Nephron progenitor cell (in vitro differentiated cells): ENCODE measurements at regions not wholly inside any gene's neighbourhood (a gene's known extent, or its start where the extent isn't known, plus 50 kb on each side); places are given as distances from the start of the nearest gene placed in this dataset.

ENCODE experiments used
- DNase-seq: peaks from one replicate; pipeline ENCODE4 v3.0.0; 2021
- H3K27ac Mint-ChIP-seq: 2 replicates; pipeline ENCODE4 v1.8.0; 2021; ENCODE audit warnings: mild to moderate bottlenecking, moderate library complexity, mixed read lengths
- H3K27me3 Mint-ChIP-seq: 2 replicates; pipeline ENCODE4 v1.8.0; 2021; ENCODE audit warnings: mild to moderate bottlenecking, low read depth, mixed read lengths; ENCODE audit not compliant: poor library complexity
- H3K36me3 Mint-ChIP-seq: 2 replicates; pipeline ENCODE4 v1.8.0; 2021; ENCODE audit warnings: low read depth, mixed read lengths
- H3K4me1 Mint-ChIP-seq: 2 replicates; pipeline ENCODE4 v1.8.0; 2021; ENCODE audit warnings: mixed read lengths
- H3K4me3 Mint-ChIP-seq: 2 replicates; pipeline ENCODE4 v1.8.0; 2021; ENCODE audit warnings: mild to moderate bottlenecking, moderate library complexity, mixed read lengths
- H3K9me3 Mint-ChIP-seq: 2 replicates; pipeline ENCODE4 v1.8.0; 2021; ENCODE audit warnings: mild to moderate bottlenecking, moderate library complexity, mixed read lengths
- CTCF ChIP-seq: fragments of 200-600 bp; sonication (generic); IDR thresholded peaks from 2 replicates; pipeline ENCODE4 v1.5.0; 2021; ENCODE audit warnings: antibody characterized with exemption

GRCh38 chr9:129500863-129501770, 119.8 kb downstream of the C9orf50 start:
- H3K27me3 Mint-ChIP-seq = no peaks in the 10 kb centered on the region
- peaks cover 84% of the 10 kb centered on the region for H3K4me1 Mint-ChIP-seq
- no peak overlapping the region for H3K4me3 Mint-ChIP-seq
- peak overlapping the region; percentile 62 for H3K27ac Mint-ChIP-seq
- DNase-seq = no peak
- TF ChIP-seq CTCF = no peak
- H3K9me3 Mint-ChIP-seq = no peaks in the 10 kb centered on the region
- H3K36me3 Mint-ChIP-seq = no peaks in the 10 kb centered on the region

GRCh38 chr9:129500161-129500862, 120.6 kb downstream of the C9orf50 start:
- Mint-ChIP-seq H3K4me3 (peak overlapping the region; percentile 28), H3K4me1 (peaks cover 81% of the 10 kb centered on the region), H3K27ac (peak overlapping the region; percentile 62), H3K9me3 (no peaks in the 10 kb centered on the region), H3K27me3 (no peaks in the 10 kb centered on the region), H3K36me3 (no peaks in the 10 kb centered on the region)
- peak; percentile 35 for DNase-seq
- TF ChIP-seq CTCF = no peak

GRCh38 chr9:129498451-129499384, 122.2 kb downstream of the C9orf50 start:
- H3K9me3 Mint-ChIP-seq = no peaks in the 10 kb centered on the region
- TF ChIP-seq CTCF = no peak
- peaks cover 1% of the 10 kb centered on the region for H3K27me3 Mint-ChIP-seq
- peak overlapping the region; percentile 30 for H3K4me3 Mint-ChIP-seq
- peaks cover 86% of the 10 kb centered on the region for H3K4me1 Mint-ChIP-seq
- DNase-seq = no peak
- no peaks in the 10 kb centered on the region for H3K36me3 Mint-ChIP-seq
- H3K27ac Mint-ChIP-seq = peak overlapping the region; percentile 89

- Mint-ChIP-seq H3K27me3 (peaks cover 5% of the 10 kb centered on the region), H3K36me3 (no peaks in the 10 kb centered on the region), H3K4me3 (peak overlapping the region; percentile 30), H3K4me1 (peaks cover 86% of the 10 kb centered on the region), H3K27ac (peak overlapping the region; percentile 97), H3K9me3 (no peaks in the 10 kb centered on the region)
- DNase-seq = no peak
- no peak for TF ChIP-seq CTCF
Measured at GRCh38 chr9:129497813-129498450, 123.0 kb downstream of the C9orf50 start.

- no peak for TF ChIP-seq CTCF
- Mint-ChIP-seq H3K36me3 (no peaks in the 10 kb centered on the region), H3K27ac (peak overlapping the region; percentile 99), H3K9me3 (no peaks in the 10 kb centered on the region), H3K27me3 (peaks cover 5% of the 10 kb centered on the region), H3K4me1 (peaks cover 85% of the 10 kb centered on the region), H3K4me3 (peak overlapping the region; percentile 88)
- peak; percentile 47 for DNase-seq
Measured at GRCh38 chr9:129497005-129497812, 123.7 kb downstream of the C9orf50 start.
